ENCODE measurements at regions not wholly inside any gene's neighbourhood (a gene's known extent, or its start where the extent isn't known, plus 50 kb on each side); places are given as distances from the start of the nearest gene placed in this dataset.

- no peak for DNase-seq (ENCODE audit: low read depth)
- no peak overlapping the region for H3K4me3 ChIP-seq (ENCODE audit: low read depth, low read length)
- TF ChIP-seq CTCF (IDR thresholded peaks at IDR 0.05; ENCODE audit: insufficient read depth, low read length), result no peak
Measured at GRCh38 chr12:105429511-105429910, 99.0 kb downstream of the C12orf75 start.

GRCh38 chr12:105431537-105432100 lies 101.1 kb downstream of the C12orf75 start:
- H3K4me3 ChIP-seq (ENCODE audit: low read depth, low read length), result no peak overlapping the region
- no peak for DNase-seq (ENCODE audit: low read depth)
- no peak for TF ChIP-seq CTCF (IDR thresholded peaks at IDR 0.05; ENCODE audit: insufficient read depth, low read length)

GRCh38 chr12:105433804-105434203 lies 103.3 kb downstream of the C12orf75 start:
- DNase-seq (ENCODE audit: low read depth), result peak; percentile 71
- H3K4me3 ChIP-seq (ENCODE audit: low read depth, low read length), result no peak overlapping the region

GRCh38 chr12:105436636-105437035 lies 106.1 kb downstream of the C12orf75 start:
- DNase-seq (ENCODE audit: low read depth), result no peak
- TF ChIP-seq CTCF (IDR thresholded peaks at IDR 0.05; ENCODE audit: insufficient read depth, low read length), result no peak
- H3K4me3 ChIP-seq (ENCODE audit: low read depth, low read length), result no peak overlapping the region

More at GRCh38 chr12:105433804-105434203, 103.3 kb downstream of the C12orf75 start:
- TF ChIP-seq CTCF (IDR thresholded peaks at IDR 0.05; ENCODE audit: insufficient read depth, low read length), result no peak

- no peak for TF ChIP-seq CTCF (IDR thresholded peaks at IDR 0.05; ENCODE audit: insufficient read depth, low read length)
- DNase-seq (ENCODE audit: low read depth), result no peak
- no peak overlapping the region for H3K4me3 ChIP-seq (ENCODE audit: low read depth, low read length)
Measured at GRCh38 chr12:105440037-105440664, 109.7 kb downstream of the C12orf75 start.

GRCh38 chr12:105443802-105444652 lies 113.5 kb downstream of the C12orf75 start:
- no peak overlapping the region for H3K4me3 ChIP-seq (ENCODE audit: low read depth, low read length)
- DNase-seq (ENCODE audit: low read depth), result peak; percentile 46
- no peak for TF ChIP-seq CTCF (IDR thresholded peaks at IDR 0.05; ENCODE audit: insufficient read depth, low read length)

All from fibroblast of the aortic adventitia (primary cell).